AG04450 (cell line): ENCODE measurements at regions not wholly inside any gene's neighbourhood (a gene's known extent, or its start where the extent isn't known, plus 50 kb on each side); places are given as distances from the start of the nearest gene placed in this dataset.

ENCODE experiments used
- CTCF ChIA-PET: fragments of 300-600, 350-600 bp; formaldehyde crosslinking; extraction: SDS; loops from one replicate; lab custom pipeline; 2022; ENCODE audit warnings: antibody characterized with exemption, inconsistent platforms; lab: Charles Lee
- POLR2A ChIA-PET: fragments of 350-600 bp; formaldehyde crosslinking; extraction: SDS; loops from one replicate; lab custom pipeline; 2021; ENCODE audit warnings: antibody characterized with exemption, inconsistent platforms; lab: Yijun Ruan, JAX
- DNase-seq: peaks from one replicate; pipeline ENCODE4 v3.0.0-alpha.2; 2011; ENCODE audit warnings: low read depth, low spot score
- H3K27ac ChIP-seq: one replicate; pipeline ENCODE4 v1.5.1; 2012; ENCODE audit warnings: low read depth, low read length, control low read depth
- H3K27me3 ChIP-seq: one replicate; pipeline ENCODE4 v1.6.0; 2012; ENCODE audit warnings: low read length; ENCODE audit not compliant: control insufficient read depth, insufficient read depth
- H3K4me3 ChIP-seq: 2 replicates; pipeline ENCODE4 v1.5.1; 2011; ENCODE audit warnings: mild to moderate bottlenecking, low read depth, low read length, control low read depth
- H3K9me3 ChIP-seq: 2 replicates; pipeline ENCODE4 v1.5.1; 2012; ENCODE audit warnings: low read length; ENCODE audit not compliant: control insufficient read depth, insufficient read depth
- TF ChIP-seq, protein P1 (sequence below): IDR thresholded peaks from 2 replicates; pipeline ENCODE4 v1.5.1; 2011; ENCODE audit warnings: low read depth, low read length, control low read depth, inconsistent platforms

DNA sequence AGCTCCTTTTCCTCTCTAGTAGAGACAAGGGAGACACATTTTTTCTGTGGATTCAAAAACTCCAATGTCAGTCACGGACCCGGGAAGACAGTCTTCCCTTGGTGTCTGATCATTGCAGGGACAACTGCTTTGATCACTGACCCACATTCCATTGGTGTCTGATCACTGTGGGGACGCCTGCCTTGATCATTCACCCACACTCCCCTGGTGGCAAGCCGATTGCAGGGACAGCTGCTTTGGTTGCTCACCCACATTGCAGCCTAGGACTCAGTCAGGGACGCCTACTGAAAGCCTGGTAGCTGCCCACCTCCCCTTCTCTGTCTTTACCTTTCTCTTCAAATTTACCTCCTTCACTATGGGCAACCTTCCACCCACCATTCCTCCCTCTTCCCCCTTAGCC, 206.6 kb upstream of the DUSP10 start:
- ChIA-PET POLR2A (no interaction called here), CTCF (no interaction called here)
- DNase-seq: no peak

DNA sequence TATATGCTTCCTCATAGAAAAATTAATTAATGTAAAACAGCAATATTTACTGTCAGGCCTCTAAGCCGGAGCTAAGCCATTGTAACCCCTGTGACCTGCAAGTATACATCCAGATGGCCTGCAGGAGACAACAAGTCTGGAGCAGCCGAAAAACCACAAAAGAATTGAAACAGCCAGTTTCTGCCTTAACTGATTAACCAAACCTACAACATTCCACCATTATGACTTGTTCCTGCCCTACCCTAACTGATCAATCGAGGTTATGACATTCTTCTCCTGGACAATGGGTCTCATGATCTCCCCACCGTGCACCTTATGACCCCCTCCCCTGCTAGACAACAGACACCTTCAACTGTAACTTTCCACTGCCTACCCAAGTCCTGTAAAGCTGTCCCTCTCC, 205.8 kb upstream of the DUSP10 start:
- DNase-seq: no peak
- ChIA-PET CTCF (no interaction called here), POLR2A (no interaction called here)
- H3K27ac ChIP-seq: no peak overlapping the region
- H3K27me3 ChIP-seq: no peaks in the 10 kb centered on the region
- TF ChIP-seq, protein P1, sequence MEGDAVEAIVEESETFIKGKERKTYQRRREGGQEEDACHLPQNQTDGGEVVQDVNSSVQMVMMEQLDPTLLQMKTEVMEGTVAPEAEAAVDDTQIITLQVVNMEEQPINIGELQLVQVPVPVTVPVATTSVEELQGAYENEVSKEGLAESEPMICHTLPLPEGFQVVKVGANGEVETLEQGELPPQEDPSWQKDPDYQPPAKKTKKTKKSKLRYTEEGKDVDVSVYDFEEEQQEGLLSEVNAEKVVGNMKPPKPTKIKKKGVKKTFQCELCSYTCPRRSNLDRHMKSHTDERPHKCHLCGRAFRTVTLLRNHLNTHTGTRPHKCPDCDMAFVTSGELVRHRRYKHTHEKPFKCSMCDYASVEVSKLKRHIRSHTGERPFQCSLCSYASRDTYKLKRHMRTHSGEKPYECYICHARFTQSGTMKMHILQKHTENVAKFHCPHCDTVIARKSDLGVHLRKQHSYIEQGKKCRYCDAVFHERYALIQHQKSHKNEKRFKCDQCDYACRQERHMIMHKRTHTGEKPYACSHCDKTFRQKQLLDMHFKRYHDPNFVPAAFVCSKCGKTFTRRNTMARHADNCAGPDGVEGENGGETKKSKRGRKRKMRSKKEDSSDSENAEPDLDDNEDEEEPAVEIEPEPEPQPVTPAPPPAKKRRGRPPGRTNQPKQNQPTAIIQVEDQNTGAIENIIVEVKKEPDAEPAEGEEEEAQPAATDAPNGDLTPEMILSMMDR: no peak
- peaks cover 8% of the 10 kb centered on the region; the same call in 1 of the 2 replicates for H3K9me3 ChIP-seq
- H3K4me3 ChIP-seq: no peak overlapping the region

More for the DNA sequence above, 206.6 kb upstream of the DUSP10 start:
- Histone ChIP-seq H3K9me3 (peaks cover 8% of the 10 kb centered on the region; the same call in 1 of the 2 replicates), H3K27ac (no peak overlapping the region), H3K27me3 (no peaks in the 10 kb centered on the region), H3K4me3 (no peak overlapping the region)
- TF ChIP-seq, protein P1: no peak

DNA sequence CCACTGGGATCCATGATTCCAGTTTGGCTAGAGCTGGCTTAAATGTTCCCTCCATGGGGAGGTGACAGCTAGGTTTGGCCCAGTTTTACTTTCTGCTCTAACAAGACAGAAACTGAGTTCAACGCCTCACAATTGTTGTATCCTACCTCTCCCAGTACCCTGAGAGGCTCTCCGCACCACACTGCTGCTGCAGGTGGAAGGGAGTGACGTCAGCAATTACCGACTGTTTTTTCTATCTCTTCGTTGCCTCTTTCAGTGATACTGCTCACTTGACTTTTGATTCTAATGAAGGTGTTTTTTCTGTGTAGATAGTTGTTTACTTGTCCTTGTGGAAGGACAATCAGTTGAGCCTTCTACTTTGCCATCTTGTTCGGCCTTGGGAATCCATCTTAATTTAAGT, 204.9 kb upstream of the DUSP10 start:
- Histone ChIP-seq H3K27me3 (no peaks in the 10 kb centered on the region), H3K27ac (no peak overlapping the region), H3K4me3 (no peak overlapping the region), H3K9me3 (peaks cover 8% of the 10 kb centered on the region; the same call in 1 of the 2 replicates)
- POLR2A ChIA-PET: no interaction called here
- no peak for DNase-seq
- TF ChIP-seq, protein P1: no peak
- CTCF ChIA-PET: no interaction called here

DNA sequence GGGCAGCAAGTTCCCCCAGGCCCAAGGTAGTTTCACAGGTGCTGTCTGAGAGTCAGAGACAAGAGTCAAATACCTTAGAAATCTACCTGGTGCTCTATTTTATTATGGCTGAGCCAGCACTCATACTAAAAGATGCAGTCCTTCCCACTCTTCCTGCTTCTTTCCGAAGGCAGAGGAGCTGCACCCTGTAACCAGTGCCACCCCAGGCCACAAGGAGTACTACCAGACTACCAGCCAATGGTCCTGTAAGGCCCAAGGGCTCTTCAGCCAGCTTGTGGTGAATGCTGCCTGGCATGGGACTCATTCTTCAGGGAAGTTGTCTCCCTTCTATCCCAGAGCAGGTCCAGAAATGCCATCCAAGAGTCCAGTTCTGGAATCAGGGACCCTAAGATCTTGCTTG, 203.8 kb upstream of the DUSP10 start:
- ChIA-PET POLR2A (no interaction called here), CTCF (no interaction called here)
- H3K27me3 ChIP-seq: no peaks in the 10 kb centered on the region
- TF ChIP-seq, protein P1: no peak
- no peak overlapping the region for H3K4me3 ChIP-seq
- H3K27ac ChIP-seq: no peak overlapping the region
- no peak for DNase-seq
- peaks cover 8% of the 10 kb centered on the region; the same call in 1 of the 2 replicates for H3K9me3 ChIP-seq

DNA sequence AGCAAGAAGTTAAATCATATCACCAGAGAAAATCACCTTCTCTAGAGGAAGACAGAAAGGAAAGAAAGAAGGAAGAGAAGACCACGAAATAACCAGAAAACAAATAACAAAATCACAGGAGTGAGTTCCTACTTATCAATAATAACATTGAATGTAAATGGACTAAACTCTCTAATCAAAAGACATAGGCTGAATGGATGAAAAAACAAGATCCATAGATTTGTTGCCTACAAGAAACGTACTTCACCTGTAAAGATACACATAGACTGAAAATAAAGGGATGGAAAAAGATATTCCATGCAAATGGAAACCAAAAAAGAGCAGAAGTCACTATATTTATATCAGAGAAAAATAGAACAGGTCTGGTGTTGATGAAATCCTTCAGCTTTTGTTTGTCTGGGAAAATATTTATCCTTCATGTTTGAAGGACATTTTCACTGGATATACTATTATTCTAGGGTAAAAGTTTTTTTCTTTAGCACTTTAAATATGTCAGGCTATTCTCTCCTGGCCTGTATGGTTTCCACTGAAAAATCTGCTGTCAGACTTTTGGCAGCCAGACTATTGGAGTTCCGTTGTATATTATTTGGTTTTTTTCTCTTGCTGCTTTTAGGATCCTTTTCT, 202.5 kb upstream of the DUSP10 start:
- POLR2A ChIA-PET: no interaction called here
- no peak overlapping the region for H3K4me3 ChIP-seq
- TF ChIP-seq, protein P1: no peak
- no peaks in the 10 kb centered on the region for H3K27me3 ChIP-seq
- H3K9me3 ChIP-seq: peaks cover 8% of the 10 kb centered on the region; the same call in 1 of the 2 replicates
- CTCF ChIA-PET: no interaction called here
- DNase-seq: no peak
- no peak overlapping the region for H3K27ac ChIP-seq
